Neutrophil (primary cell): ENCODE measurements at regions not wholly inside any gene's neighbourhood (a gene's known extent, or its start where the extent isn't known, plus 50 kb on each side); places are given as distances from the start of the nearest gene placed in this dataset.

Experiments used
- H3K27ac ChIP-seq: fragments of 200-600 bp; sonication (generic); 2 replicates; pipeline ENCODE4 v1.5.1; 2016; ENCODE audit warnings: mild to moderate bottlenecking, moderate library complexity
- H3K27me3 ChIP-seq: fragments of 200-600 bp; sonication (generic); 2 replicates; pipeline ENCODE4 v1.6.0; 2016; ENCODE audit warnings: mild to moderate bottlenecking
- H3K36me3 ChIP-seq: fragments of 200-600 bp; sonication (generic); 2 replicates; pipeline ENCODE4 v1.5.1; 2017
- H3K4me1 ChIP-seq, 2 experiments: fragments of 200-600 bp in 1 of 2; sonication (generic) in 1 of 2; 1 replicate in 1 of 2; 2 replicates in 1 of 2; pipeline versions ENCODE4 v1.5.1 to v1.6.1; 2013 to 2016; ENCODE audit warnings: low read depth in 1 of 2, low read length in 1 of 2, mild to moderate bottlenecking in 1 of 2, moderate library complexity in 1 of 2; ENCODE audit not compliant: control insufficient read depth in 1 of 2, insufficient read depth in 1 of 2
- H3K4me3 ChIP-seq, 2 experiments: fragments of 200-600 bp in 1 of 2; sonication (generic) in 1 of 2; 1 replicate in 1 of 2; 2 replicates in 1 of 2; pipeline ENCODE4 v1.5.1; 2013 to 2016; ENCODE audit warnings: low read depth in 1 of 2, low read length in 1 of 2, mild to moderate bottlenecking in 1 of 2, moderate library complexity in 1 of 2
- H3K9me3 ChIP-seq: fragments of 200-600 bp; sonication (generic); 2 replicates; pipeline ENCODE4 v1.5.1; 2016
- CTCF ChIP-seq: fragments of 200-600 bp; sonication (generic); IDR thresholded peaks from 2 replicates; pipeline ENCODE4 v1.5.1; 2016; ENCODE audit warnings: antibody characterized with exemption

GRCh38 chr17:69822314-69822875 lies 252.6 kb upstream of the KCNJ16 start:
- Histone ChIP-seq H3K27ac (no peak overlapping the region), H3K4me3 (no peak overlapping the region), H3K36me3 (no peaks in the 10 kb centered on the region), H3K4me1 (no peaks in the 10 kb centered on the region), H3K27me3 (no peaks in the 10 kb centered on the region), H3K9me3 (no peaks in the 10 kb centered on the region)
- no peak for TF ChIP-seq CTCF

GRCh38 chr17:69828087-69828486 lies 246.9 kb upstream of the KCNJ16 start:
- Histone ChIP-seq H3K27me3 (no peaks in the 10 kb centered on the region), H3K4me3 (no peak overlapping the region), H3K36me3 (no peaks in the 10 kb centered on the region), H3K9me3 (no peaks in the 10 kb centered on the region), H3K27ac (no peak overlapping the region), H3K4me1 (no peaks in the 10 kb centered on the region)
- TF ChIP-seq CTCF: no peak

- no peak overlapping the region for H3K4me3 ChIP-seq
- H3K27ac ChIP-seq: no peak overlapping the region
- TF ChIP-seq CTCF: no peak
- no peaks in the 10 kb centered on the region for H3K9me3 ChIP-seq
- no peaks in the 10 kb centered on the region for H3K27me3 ChIP-seq
- no peaks in the 10 kb centered on the region for H3K36me3 ChIP-seq
- H3K4me1 ChIP-seq: no peaks in the 10 kb centered on the region
Measured at GRCh38 chr17:69834494-69834893, 240.5 kb upstream of the KCNJ16 start.

GRCh38 chr17:69851736-69852135 lies 223.3 kb upstream of the KCNJ16 start:
- Histone ChIP-seq H3K36me3 (no peaks in the 10 kb centered on the region), H3K4me3 (no peak overlapping the region), H3K27ac (no peak overlapping the region), H3K4me1 (peaks cover 0 to 5% of the 10 kb centered on the region in 2 experiments), H3K27me3 (no peaks in the 10 kb centered on the region), H3K9me3 (no peaks in the 10 kb centered on the region)
- no peak for TF ChIP-seq CTCF

GRCh38 chr17:69853541-69854224 lies 221.3 kb upstream of the KCNJ16 start:
- H3K4me3 ChIP-seq: no peak overlapping the region
- H3K9me3 ChIP-seq: no peaks in the 10 kb centered on the region
- H3K27me3 ChIP-seq: no peaks in the 10 kb centered on the region
- no peak overlapping the region for H3K27ac ChIP-seq
- peaks cover 0 to 5% of the 10 kb centered on the region in 2 experiments for H3K4me1 ChIP-seq
- no peak for TF ChIP-seq CTCF
- H3K36me3 ChIP-seq: no peaks in the 10 kb centered on the region
